GM18858 (cell line): ENCODE measurements at regions not wholly inside any gene's neighbourhood (a gene's known extent, or its start where the extent isn't known, plus 50 kb on each side); places are given as distances from the start of the nearest gene placed in this dataset.

Experiments
- ATAC-seq: cut with Tn5 transposase; IDR thresholded peaks from one replicate; pipeline ENCODE4 v1.9.1; 2021; ENCODE audit not compliant: unreplicated experiment

- ATAC-seq: no peak
Observed at GRCh38 chr5:103353581-103353980, 95.0 kb downstream of the MACIR start.

DNA sequence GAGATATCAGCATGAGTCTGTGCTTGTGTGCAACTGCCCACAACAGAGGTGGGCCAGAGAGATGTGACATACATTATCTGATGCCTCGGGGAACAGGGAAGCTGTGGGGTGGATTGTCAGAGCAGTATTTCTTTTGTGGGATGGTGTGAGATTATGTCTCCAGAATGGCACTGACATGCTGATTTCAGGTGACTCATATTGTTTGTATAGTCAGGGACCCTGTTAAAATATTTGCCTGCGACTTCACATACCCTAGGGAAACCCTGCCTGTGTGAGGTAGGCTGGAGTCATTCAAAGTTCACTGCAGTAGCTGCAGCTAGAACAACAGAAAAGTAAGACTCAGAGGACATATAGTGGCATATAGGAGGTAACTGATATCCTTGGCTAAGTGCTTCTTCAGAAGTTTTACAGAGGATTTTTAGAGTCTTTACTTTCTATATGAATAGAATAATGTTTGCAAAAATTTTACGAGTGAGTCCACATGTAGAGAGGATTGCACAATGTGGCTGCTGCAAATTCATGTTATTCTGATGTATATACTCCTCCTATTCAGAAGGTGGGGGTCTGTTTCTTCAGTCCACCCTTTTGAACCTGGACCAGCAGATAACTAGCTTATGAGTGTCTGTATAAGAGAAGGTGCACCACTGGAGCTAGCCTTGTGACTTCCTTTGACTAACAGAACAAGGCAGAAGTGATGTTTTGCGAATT lies 89.3 kb downstream of the MACIR start:
- no peak for ATAC-seq

GRCh38 chr5:103346162-103346748 lies 87.7 kb downstream of the MACIR start:
- ATAC-seq: no peak

- ATAC-seq: no peak
Observed at GRCh38 chr5:103345461-103345860, 86.9 kb downstream of the MACIR start.

GRCh38 chr5:103340717-103341388 lies 82.3 kb downstream of the MACIR start:
- ATAC-seq: peak; percentile 99

DNA sequence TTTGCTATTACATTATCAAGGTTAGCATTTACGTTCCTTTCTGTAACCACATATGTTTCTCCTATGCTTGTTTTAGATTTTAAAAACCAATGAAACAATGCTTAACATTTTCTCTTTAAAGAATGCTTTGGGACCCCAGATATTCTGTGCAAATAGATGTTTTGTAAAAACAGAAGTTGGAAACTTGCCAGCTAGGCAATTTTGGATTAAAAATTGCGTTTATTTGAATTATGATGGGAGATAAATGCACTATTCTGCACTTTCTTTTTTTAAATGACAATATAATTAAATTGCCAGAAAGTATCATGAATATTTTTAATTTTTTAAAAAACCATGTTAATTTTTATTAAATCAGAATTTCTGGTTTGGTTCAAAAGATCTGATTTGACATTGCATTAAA lies 81.6 kb downstream of the MACIR start:
- ATAC-seq: no peak

DNA sequence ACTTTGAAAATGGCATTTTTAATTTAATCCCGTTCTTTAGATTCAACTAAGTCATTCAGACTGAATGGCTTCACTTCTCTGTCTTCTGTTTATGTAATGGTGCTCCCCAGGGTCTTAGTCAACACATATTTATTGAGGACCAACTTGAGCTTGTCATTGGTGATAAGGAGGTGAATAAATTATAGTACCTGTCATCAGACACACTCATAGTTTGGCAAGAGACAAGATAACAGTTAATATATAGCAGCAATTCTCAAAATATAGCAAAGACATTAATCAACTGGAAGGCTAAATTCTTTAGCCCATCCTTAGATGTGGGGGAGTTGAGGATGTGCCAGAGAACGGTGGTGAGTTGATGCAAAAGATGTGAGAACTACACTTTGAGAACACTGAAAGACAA lies 78.4 kb downstream of the MACIR start:
- no peak for ATAC-seq

DNA sequence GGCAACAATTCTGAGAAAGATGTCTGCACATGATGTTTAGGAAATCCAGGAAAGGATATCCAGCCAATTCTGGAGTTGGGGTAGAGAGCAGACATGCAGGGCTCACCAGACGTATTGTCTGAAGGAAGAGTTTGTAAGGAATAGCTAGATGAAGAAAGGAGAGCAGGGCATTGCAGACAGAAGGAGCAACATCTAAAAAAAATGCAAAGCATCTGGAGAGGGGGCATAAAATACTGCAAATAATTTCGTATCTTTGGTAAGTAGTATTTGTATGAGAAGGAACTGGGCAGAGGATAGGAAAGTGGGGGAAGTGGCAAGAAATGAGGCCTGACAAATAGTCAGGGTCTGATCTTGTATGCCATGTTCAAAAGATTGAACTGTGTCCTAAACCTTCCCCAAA lies 74.8 kb downstream of the MACIR start:
- no peak for ATAC-seq

DNA sequence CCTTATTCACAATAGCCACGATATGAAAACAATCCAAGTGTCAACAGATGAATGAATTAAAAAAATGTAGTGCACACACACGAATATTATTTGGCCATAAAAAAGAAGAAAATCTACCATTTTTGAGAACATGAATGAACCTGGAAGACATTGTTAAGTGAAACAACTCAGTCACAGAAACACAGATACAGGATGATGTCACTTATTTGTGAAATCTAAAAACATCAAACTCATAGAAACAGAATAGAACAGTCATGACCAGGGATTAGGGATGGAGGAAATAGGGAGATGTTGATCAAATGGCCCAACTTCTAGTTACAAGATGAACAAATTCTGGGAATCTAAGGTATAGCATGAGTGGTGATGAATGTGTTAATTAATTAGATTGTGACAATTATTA lies 72.3 kb downstream of the MACIR start:
- ATAC-seq: no peak
